ENCODE measurements at regions not wholly inside any gene's neighbourhood (a gene's known extent, or its start where the extent isn't known, plus 50 kb on each side); places are given as distances from the start of the nearest gene placed in this dataset.

- no peak for DNase-seq (ENCODE audit: low read depth)
Observed at GRCh38 chr18:24979235-24979634, 372.7 kb downstream of the ZNF521 start.

GRCh38 chr18:24982831-24983230, 369.1 kb downstream of the ZNF521 start:
- DNase-seq (ENCODE audit: low read depth): peak; percentile 56

GRCh38 chr18:24983566-24984139, 368.3 kb downstream of the ZNF521 start:
- no peak for DNase-seq (ENCODE audit: low read depth)

GRCh38 chr18:24985586-24985985, 366.4 kb downstream of the ZNF521 start:
- DNase-seq (ENCODE audit: low read depth): peak; percentile 75

GRCh38 chr18:24986666-24987302, 365.2 kb downstream of the ZNF521 start:
- peak; percentile 57 for DNase-seq (ENCODE audit: low read depth)

- DNase-seq (ENCODE audit: low read depth): peak; percentile 96
Observed at GRCh38 chr18:24987303-24988252, 364.4 kb downstream of the ZNF521 start.

- peak; percentile 54 for DNase-seq (ENCODE audit: low read depth)
Observed at GRCh38 chr18:24988253-24988840, 363.6 kb downstream of the ZNF521 start.

- DNase-seq (ENCODE audit: low read depth): no peak
Observed at GRCh38 chr18:24989760-24990593, 362.0 kb downstream of the ZNF521 start.

- DNase-seq (ENCODE audit: low read depth): no peak
Observed at GRCh38 chr18:24990671-24991134, 361.3 kb downstream of the ZNF521 start.

GRCh38 chr18:24991141-24992060, 360.6 kb downstream of the ZNF521 start:
- DNase-seq (ENCODE audit: low read depth): peak; percentile 36

GRCh38 chr18:24992491-24992890, 359.5 kb downstream of the ZNF521 start:
- no peak for DNase-seq (ENCODE audit: low read depth)

GRCh38 chr18:24993628-24994027, 358.3 kb downstream of the ZNF521 start:
- DNase-seq (ENCODE audit: low read depth): no peak

GRCh38 chr18:24995056-24995455, 356.9 kb downstream of the ZNF521 start:
- DNase-seq (ENCODE audit: low read depth): peak; percentile 85

- DNase-seq (ENCODE audit: low read depth): no peak
Observed at GRCh38 chr18:24995755-24996154, 356.2 kb downstream of the ZNF521 start.

- DNase-seq (ENCODE audit: low read depth): no peak
Observed at GRCh38 chr18:24999650-25000267, 352.2 kb downstream of the ZNF521 start.

GRCh38 chr18:25001803-25002202, 350.2 kb downstream of the ZNF521 start:
- no peak for DNase-seq (ENCODE audit: low read depth)

- DNase-seq (ENCODE audit: low read depth): peak; percentile 45
Observed at GRCh38 chr18:25005541-25006403, 346.2 kb downstream of the ZNF521 start.

Measured in myocyte (in vitro differentiated cells).